ENCODE measurements at regions not wholly inside any gene's neighbourhood (a gene's known extent, or its start where the extent isn't known, plus 50 kb on each side); places are given as distances from the start of the nearest gene placed in this dataset.

DNA sequence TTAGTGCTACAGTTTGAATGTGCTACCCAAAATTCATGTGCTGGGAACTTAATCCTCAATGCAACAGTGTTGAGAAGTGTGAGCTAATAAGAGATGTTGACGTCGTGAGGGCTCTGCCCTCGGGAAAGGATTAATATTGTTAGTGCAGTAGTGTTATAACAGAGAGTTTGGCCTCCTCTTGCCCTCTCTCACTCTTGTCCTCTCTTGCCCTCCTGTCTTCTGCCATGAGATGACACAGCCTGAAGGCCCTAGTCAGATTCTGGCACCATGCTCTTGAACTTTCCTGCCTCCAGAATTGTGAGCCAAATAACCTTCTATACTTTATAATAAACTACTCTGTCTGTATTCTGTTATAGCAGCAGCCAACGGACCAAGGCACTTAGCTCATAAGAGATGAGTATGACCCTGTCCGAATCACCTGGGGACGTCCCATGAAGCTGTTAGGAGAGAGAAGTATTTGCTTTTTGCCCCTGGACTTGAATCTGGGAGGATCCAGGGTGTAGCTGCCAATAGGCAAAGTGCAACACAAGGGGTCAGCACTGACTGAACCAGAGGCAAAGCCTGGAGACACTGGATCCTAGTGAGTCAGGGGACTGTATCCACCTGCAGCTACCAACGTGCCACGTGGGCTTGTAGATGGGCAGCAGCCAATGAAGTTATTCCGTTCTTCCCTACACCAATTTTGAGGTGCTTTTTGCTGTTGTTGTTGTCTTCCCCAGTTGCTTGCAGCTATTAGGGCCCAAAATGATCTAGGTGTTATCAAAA lies 233.7 kb downstream of the THBS2 start:
- Histone ChIP-seq H3K36me3 (no peaks in the 10 kb centered on the region), H3K27me3 (replicated peaks; ENCODE audit: insufficient read depth) (no peaks in the 10 kb centered on the region), H3K9me3 (peaks cover 10% of the 10 kb centered on the region), H3K4me3 (no peak overlapping the region), H3K27ac (no peak overlapping the region), H3K4me1 (ENCODE audit: control insufficient read depth in 1 of 2, low read depth in 2 of 2) (no peaks in the 10 kb centered on the region)
- peak; percentile 30 for ATAC-seq (ENCODE audit: insufficient number of reproducible peaks, low FRiP score, low read depth)
- TF ChIP-seq, protein P1, sequence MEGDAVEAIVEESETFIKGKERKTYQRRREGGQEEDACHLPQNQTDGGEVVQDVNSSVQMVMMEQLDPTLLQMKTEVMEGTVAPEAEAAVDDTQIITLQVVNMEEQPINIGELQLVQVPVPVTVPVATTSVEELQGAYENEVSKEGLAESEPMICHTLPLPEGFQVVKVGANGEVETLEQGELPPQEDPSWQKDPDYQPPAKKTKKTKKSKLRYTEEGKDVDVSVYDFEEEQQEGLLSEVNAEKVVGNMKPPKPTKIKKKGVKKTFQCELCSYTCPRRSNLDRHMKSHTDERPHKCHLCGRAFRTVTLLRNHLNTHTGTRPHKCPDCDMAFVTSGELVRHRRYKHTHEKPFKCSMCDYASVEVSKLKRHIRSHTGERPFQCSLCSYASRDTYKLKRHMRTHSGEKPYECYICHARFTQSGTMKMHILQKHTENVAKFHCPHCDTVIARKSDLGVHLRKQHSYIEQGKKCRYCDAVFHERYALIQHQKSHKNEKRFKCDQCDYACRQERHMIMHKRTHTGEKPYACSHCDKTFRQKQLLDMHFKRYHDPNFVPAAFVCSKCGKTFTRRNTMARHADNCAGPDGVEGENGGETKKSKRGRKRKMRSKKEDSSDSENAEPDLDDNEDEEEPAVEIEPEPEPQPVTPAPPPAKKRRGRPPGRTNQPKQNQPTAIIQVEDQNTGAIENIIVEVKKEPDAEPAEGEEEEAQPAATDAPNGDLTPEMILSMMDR (IDR thresholded peaks at IDR 0.05), result no peak
- DNase-seq (ENCODE audit: low spot score), result no peak

DNA sequence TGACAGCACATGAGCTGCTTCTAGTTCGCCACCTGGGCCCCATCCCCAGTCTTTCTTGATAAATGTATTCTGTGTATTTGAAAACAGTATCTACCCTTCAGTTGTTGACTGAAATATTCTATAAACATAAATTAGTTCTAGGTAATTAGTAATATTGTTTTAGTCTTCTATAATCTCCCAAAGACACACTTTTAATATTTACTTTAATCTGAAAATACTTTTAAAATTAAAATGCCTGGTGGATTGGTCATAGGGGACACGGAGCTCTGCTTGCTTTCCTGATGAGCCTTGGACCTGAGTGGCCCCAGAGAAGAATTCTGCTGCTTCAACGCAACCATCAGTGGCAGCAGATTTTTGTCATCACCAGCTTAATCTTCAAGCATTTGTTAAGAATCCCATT lies 234.5 kb downstream of the THBS2 start:
- H3K36me3 ChIP-seq, result no peaks in the 10 kb centered on the region
- peaks cover 10% of the 10 kb centered on the region for H3K9me3 ChIP-seq
- H3K4me3 ChIP-seq, result no peak overlapping the region
- TF ChIP-seq, protein P1 (IDR thresholded peaks at IDR 0.05), result no peak
- ATAC-seq (ENCODE audit: insufficient number of reproducible peaks, low FRiP score, low read depth), result no peak
- DNase-seq (ENCODE audit: low spot score), result no peak
- H3K27ac ChIP-seq, result no peak overlapping the region
- no peaks in the 10 kb centered on the region for H3K4me1 ChIP-seq (ENCODE audit: control insufficient read depth in 1 of 2, low read depth in 2 of 2)
- H3K27me3 ChIP-seq (replicated peaks; ENCODE audit: insufficient read depth), result no peaks in the 10 kb centered on the region

DNA sequence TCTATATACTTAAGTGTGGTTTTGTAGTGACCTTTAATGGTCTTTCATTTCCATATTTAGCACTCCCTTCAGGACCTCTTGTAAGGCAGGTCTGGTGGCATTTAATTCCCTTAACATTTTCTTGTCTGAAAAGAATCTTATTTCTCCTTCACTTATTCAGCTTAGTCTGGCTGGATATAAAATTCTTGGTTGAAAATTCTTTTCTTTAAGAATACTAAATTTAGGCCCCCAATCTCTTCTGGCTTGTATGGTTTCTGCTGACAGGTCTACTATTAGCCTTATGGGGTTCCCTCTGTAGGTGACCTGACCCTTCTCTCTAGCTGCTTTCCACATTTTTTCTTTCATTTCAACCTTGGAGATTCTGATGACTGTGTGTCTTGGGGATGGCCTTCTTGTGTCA lies 236.9 kb downstream of the THBS2 start:
- ATAC-seq (ENCODE audit: insufficient number of reproducible peaks, low FRiP score, low read depth), result no peak
- peaks cover 10% of the 10 kb centered on the region for H3K9me3 ChIP-seq

DNA sequence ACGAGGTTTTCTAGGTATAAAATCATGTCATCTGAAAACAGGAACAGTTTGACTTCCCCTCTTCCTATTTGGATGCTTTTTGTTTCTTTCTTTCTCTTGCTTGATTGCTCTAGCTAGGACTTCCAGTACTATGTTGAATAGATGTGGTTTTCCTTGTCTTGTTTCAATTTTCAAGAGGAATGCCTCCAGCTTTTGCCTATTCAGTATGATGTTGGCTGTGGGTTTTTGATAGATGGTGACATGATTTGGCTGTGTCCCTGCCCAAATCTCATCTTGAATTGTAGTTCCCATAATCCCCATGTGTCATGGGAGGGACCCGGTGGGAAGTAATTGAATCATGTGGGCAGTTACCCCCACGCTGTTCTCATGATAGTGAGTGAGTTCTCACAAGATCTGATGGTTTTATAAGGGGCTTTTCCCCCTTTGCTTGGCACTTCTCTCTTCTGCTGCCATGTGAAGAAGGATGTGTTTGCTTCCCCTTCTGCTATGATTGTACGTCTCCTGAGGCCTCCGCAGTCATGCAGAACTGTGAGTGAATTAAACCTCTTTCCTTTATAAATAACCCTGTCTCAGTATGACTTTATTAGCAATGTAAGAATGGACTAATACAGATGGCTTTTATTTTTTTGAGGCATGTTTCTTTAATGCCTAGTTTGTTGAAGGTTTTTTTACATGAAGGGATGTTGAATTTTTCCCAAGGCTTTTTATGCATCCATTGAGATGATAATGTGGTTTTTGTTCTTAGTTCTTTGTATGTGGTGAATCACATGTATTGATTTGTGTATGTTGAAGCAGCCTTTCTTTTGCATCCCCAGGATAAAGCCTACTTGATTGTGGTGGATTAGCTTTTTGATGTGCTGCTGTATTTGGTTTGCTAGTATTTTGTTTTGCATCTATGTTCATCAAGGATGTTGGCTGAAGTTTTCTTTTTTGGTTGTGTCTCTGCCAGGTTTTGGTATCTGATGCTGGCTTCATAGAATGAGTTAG lies 239.1 kb downstream of the THBS2 start:
- Histone ChIP-seq H3K4me1 (ENCODE audit: control insufficient read depth in 1 of 2, low read depth in 2 of 2) (no peaks in the 10 kb centered on the region), H3K36me3 (no peaks in the 10 kb centered on the region), H3K9me3 (peaks cover 10% of the 10 kb centered on the region), H3K27ac (no peak overlapping the region), H3K27me3 (replicated peaks; ENCODE audit: insufficient read depth) (no peaks in the 10 kb centered on the region), H3K4me3 (no peak overlapping the region)
- TF ChIP-seq, protein P1 (IDR thresholded peaks at IDR 0.05), result no peak
- no peak for ATAC-seq (ENCODE audit: insufficient number of reproducible peaks, low FRiP score, low read depth)
- DNase-seq (ENCODE audit: low spot score), result no peak

More for the DNA sequence above, 236.9 kb downstream of the THBS2 start:
- TF ChIP-seq, protein P1 (IDR thresholded peaks at IDR 0.05), result no peak
- no peak for DNase-seq (ENCODE audit: low spot score)
- no peak overlapping the region for H3K27ac ChIP-seq
- no peaks in the 10 kb centered on the region for H3K36me3 ChIP-seq
- H3K4me3 ChIP-seq, result no peak overlapping the region
- H3K4me1 ChIP-seq (ENCODE audit: control insufficient read depth in 1 of 2, low read depth in 2 of 2), result no peaks in the 10 kb centered on the region
- H3K27me3 ChIP-seq (replicated peaks; ENCODE audit: insufficient read depth), result no peaks in the 10 kb centered on the region

DNA sequence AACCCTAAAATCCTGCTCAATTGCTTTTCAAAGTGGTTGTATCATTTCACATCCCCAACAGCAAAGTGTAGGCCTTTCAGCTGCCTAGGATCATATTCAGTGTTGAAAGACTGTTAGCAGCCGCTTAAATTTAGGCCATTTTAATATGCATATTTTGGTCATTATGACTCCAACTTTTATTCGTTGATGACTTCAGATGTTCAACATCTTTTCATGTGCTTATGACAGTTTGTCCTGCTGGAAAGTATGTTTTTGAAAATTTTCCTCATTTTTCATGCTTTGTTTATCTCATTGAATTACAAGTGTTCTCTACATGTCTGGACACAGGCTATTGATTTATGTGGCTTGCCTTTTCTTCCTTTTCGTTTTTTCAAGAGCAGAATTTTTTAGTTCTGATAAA lies 244.0 kb downstream of the THBS2 start:
- no peaks in the 10 kb centered on the region for H3K9me3 ChIP-seq
- peaks cover 4 to 14% of the 10 kb centered on the region in 2 donors for H3K4me1 ChIP-seq (ENCODE audit: control insufficient read depth in 1 of 2, low read depth in 2 of 2)
- no peak overlapping the region for H3K27ac ChIP-seq
- H3K4me3 ChIP-seq, result no peak overlapping the region
- H3K36me3 ChIP-seq, result no peaks in the 10 kb centered on the region
- no peaks in the 10 kb centered on the region for H3K27me3 ChIP-seq (replicated peaks; ENCODE audit: insufficient read depth)
- TF ChIP-seq, protein P1 (IDR thresholded peaks at IDR 0.05), result no peak
- DNase-seq (ENCODE audit: low spot score) (no peak), ATAC-seq (ENCODE audit: insufficient number of reproducible peaks, low FRiP score, low read depth) (no peak)

Measured in thoracic aorta (tissue), 2 donors.